ENCODE measurements at regions not wholly inside any gene's neighbourhood (a gene's known extent, or its start where the extent isn't known, plus 50 kb on each side); places are given as distances from the start of the nearest gene placed in this dataset.

GRCh38 chr11:10938650-10939387 is 81.0 kb upstream of the ZBED5 start:
- DNase-seq (ENCODE audit: low read depth, low spot score): no peak
- CTCF ChIA-PET: interaction anchor here (0.6 kb wide), 1 partner anchor 674 kb away, joined by 4 read pairs; no protein-coding TSS in a partner anchor
- Histone ChIP-seq H3K4me3 (no peak overlapping the region), H3K27me3 (replicated peaks in 1 of 2; ENCODE audit: control insufficient read depth in 2 of 2, insufficient read depth in 2 of 2, low read length in 1 of 2) (peaks cover 0 to 1% of the 10 kb centered on the region in 2 experiments; a peak in 2 of 4 replicates), H3K4me2 (ENCODE audit: control insufficient read depth, insufficient read depth) (no peak overlapping the region), H3K27ac (ENCODE audit: control insufficient read depth, insufficient read depth) (no peak overlapping the region), H3K9me3 (replicated peaks; ENCODE audit: control insufficient read depth, insufficient read depth, low read length) (no peaks in the 10 kb centered on the region), H3K4me1 (ENCODE audit: control insufficient read depth, insufficient read depth, low read length) (no peaks in the 10 kb centered on the region), H4K20me1 (ENCODE audit: control insufficient read depth, insufficient read depth) (no peaks in the 10 kb centered on the region), H3K9ac (ENCODE audit: control insufficient read depth, insufficient read depth, low read length) (no peak overlapping the region), H3K36me3 (ENCODE audit: control insufficient read depth in 2 of 2, insufficient read depth in 2 of 2, low read length in 1 of 2) (no peaks in the 10 kb centered on the region), H2AFZ (ENCODE audit: control insufficient read depth, low read depth, low read length) (no peak overlapping the region), H3K79me2 (ENCODE audit: control insufficient read depth, insufficient read depth, low read length) (no peaks in the 10 kb centered on the region)
- WGBS (ENCODE audit: insufficient coverage, insufficient replicate concordance, low lambda C conversion rate, missing lambda C conversion rate): 24% methylated on average over 5 of the region's 5 CpGs
- ATAC-seq: no peak
- POLR2A ChIA-PET: no interaction called here
- SMC1A ChIA-PET (ENCODE audit: uncharacterized antibody, unreplicated experiment): no interaction called here
- no peak for FAIRE-seq
- in situ Hi-C loops (cut with MboI) (no loop called here), intact Hi-C loops (cut with micrococcal nuclease; ENCODE audit: unreplicated experiment) (loop anchor here (10.0 kb wide), 1 partner anchor 216 kb away; no protein-coding TSS in a partner anchor)
- RAD21 ChIA-PET (ENCODE audit: unreplicated experiment): no interaction called here
- TF ChIP-seq CBX3 (IDR thresholded peaks at IDR 0.05; ENCODE audit: borderline replicate concordance, low read depth) (no peak), MTA3 (IDR thresholded peaks at IDR 0.05; ENCODE audit: borderline replicate concordance, low read length) (no peak), NR2C1 (IDR thresholded peaks at IDR 0.05) (no peak), IKZF2 (IDR thresholded peaks at IDR 0.05) (no peak), ZZZ3 (IDR thresholded peaks at IDR 0.05; ENCODE audit: control insufficient read depth, insufficient read length, low read depth) (no peak), SIX5 (IDR thresholded peaks at IDR 0.05; ENCODE audit: low read depth, low read length, severe bottlenecking) (no peak)
- no TSS peak for BruUV-seq (replicated peaks)

GRCh38 chr11:10938231-10938630 is 80.4 kb upstream of the ZBED5 start:
- intact Hi-C loops (cut with micrococcal nuclease; ENCODE audit: unreplicated experiment) (loop anchor here (10.0 kb wide), 1 partner anchor 217 kb away; no protein-coding TSS in a partner anchor), in situ Hi-C loops (cut with MboI) (no loop called here)
- ChIA-PET CTCF (interaction anchor here (1.6 kb wide), 1 partner anchor 99 kb away, joined by 3 read pairs; no protein-coding TSS in a partner anchor), SMC1A (ENCODE audit: uncharacterized antibody, unreplicated experiment) (no interaction called here), POLR2A (no interaction called here), RAD21 (ENCODE audit: unreplicated experiment) (no interaction called here)
- DNase-seq (ENCODE audit: low read depth, low spot score): no peak
- no peaks in the 10 kb centered on the region for H3K4me1 ChIP-seq (ENCODE audit: control insufficient read depth, insufficient read depth, low read length)
- H3K79me2 ChIP-seq (ENCODE audit: control insufficient read depth, insufficient read depth, low read length): no peaks in the 10 kb centered on the region
- no peak for FAIRE-seq
- 54% methylated on average over 5 of the region's 5 CpGs for WGBS (ENCODE audit: insufficient coverage, insufficient replicate concordance, low lambda C conversion rate, missing lambda C conversion rate)
- H3K4me3 ChIP-seq: no peak overlapping the region
- no peaks in the 10 kb centered on the region for H4K20me1 ChIP-seq (ENCODE audit: control insufficient read depth, insufficient read depth)
- no peak for ATAC-seq
- H3K9ac ChIP-seq (ENCODE audit: control insufficient read depth, insufficient read depth, low read length): no peak overlapping the region
- no peak overlapping the region for H2AFZ ChIP-seq (ENCODE audit: control insufficient read depth, low read depth, low read length)
- no peak overlapping the region for H3K4me2 ChIP-seq (ENCODE audit: control insufficient read depth, insufficient read depth)
- H3K27ac ChIP-seq (ENCODE audit: control insufficient read depth, insufficient read depth): no peak overlapping the region
- BruUV-seq (replicated peaks): no TSS peak
- H3K9me3 ChIP-seq (replicated peaks; ENCODE audit: control insufficient read depth, insufficient read depth, low read length): no peaks in the 10 kb centered on the region
- H3K36me3 ChIP-seq (ENCODE audit: control insufficient read depth in 2 of 2, insufficient read depth in 2 of 2, low read length in 1 of 2): no peaks in the 10 kb centered on the region
- peaks cover 0 to 2% of the 10 kb centered on the region in 2 experiments; a peak in 2 of 4 replicates for H3K27me3 ChIP-seq (replicated peaks in 1 of 2; ENCODE audit: control insufficient read depth in 2 of 2, insufficient read depth in 2 of 2, low read length in 1 of 2)
- TF ChIP-seq MLLT1 (IDR thresholded peaks at IDR 0.05): no peak
- TF ChIP-seq IRF3 (IDR thresholded peaks at IDR 0.05): no peak
- no peak for TF ChIP-seq NFYB (IDR thresholded peaks at IDR 0.05; ENCODE audit: insufficient read depth, low read depth, low read length)
- TF ChIP-seq RCOR1 (conservative IDR thresholded peaks at IDR 0.05; ENCODE audit: low read depth, low read length): no peak
- TF ChIP-seq FOXK2 (IDR thresholded peaks at IDR 0.05): no peak
- no peak for TF ChIP-seq CBFB (IDR thresholded peaks at IDR 0.05; ENCODE audit: low read depth)
